Karpas-422 (cell line): ENCODE measurements at regions not wholly inside any gene's neighbourhood (a gene's known extent, or its start where the extent isn't known, plus 50 kb on each side); places are given as distances from the start of the nearest gene placed in this dataset.

Experiments used
- DNase-seq: peaks from one replicate; pipeline ENCODE4 v3.0.0-alpha.2; 2015
- H2AFZ ChIP-seq: fragments of 200-600 bp; sonication (generic); 2 replicates; pipeline ENCODE4 v1.6.1; 2014; ENCODE audit warnings: antibody characterized with exemption, low read length, mixed read lengths
- H3K27ac ChIP-seq: fragments of 200-600 bp; sonication (generic); 2 replicates; pipeline ENCODE4 v1.5.1; 2014; ENCODE audit warnings: mild to moderate bottlenecking, low read length, moderate library complexity
- H3K27me3 ChIP-seq: fragments of 200-600 bp; sonication (generic); 2 replicates; pipeline ENCODE4 v1.6.1; 2014; ENCODE audit warnings: low read length, mixed read lengths
- H3K36me3 ChIP-seq: fragments of 200-600 bp; sonication (generic); 2 replicates; pipeline ENCODE4 v1.6.1; 2014; ENCODE audit warnings: low read length, mixed read lengths; ENCODE audit not compliant: insufficient read depth
- H3K4me1 ChIP-seq: fragments of 200-600 bp; sonication (generic); 2 replicates; pipeline ENCODE4 v1.6.1; 2014; ENCODE audit warnings: mild to moderate bottlenecking, low read length, mixed read lengths
- H3K4me2 ChIP-seq: fragments of 200-600 bp; sonication (generic); 2 replicates; pipeline ENCODE4 v1.6.1; 2014; ENCODE audit warnings: low read length, low read depth, mild to moderate bottlenecking; ENCODE audit not compliant: poor library complexity, severe bottlenecking
- H3K4me3 ChIP-seq: fragments of 200-600 bp; sonication (generic); 2 replicates; pipeline ENCODE4 v1.5.1; 2014; ENCODE audit warnings: mild to moderate bottlenecking, antibody characterized with exemption, low read length, mixed read lengths
- H3K79me2 ChIP-seq: fragments of 200-600 bp; sonication (generic); 2 replicates; pipeline ENCODE4 v1.6.1; 2014; ENCODE audit warnings: mild to moderate bottlenecking, low read length, mixed read lengths
- H3K9ac ChIP-seq: fragments of 200-600 bp; sonication (generic); 2 replicates; pipeline ENCODE4 v1.6.0; 2014; ENCODE audit warnings: low read length
- H3K9me2 ChIP-seq: fragments of 200-600 bp; sonication (generic), shearing (Covaris generic); replicated peaks from 2 replicates; pipeline ENCODE4 v1.6.0; 2014; ENCODE audit warnings: mild to moderate bottlenecking, low read length, moderate library complexity; ENCODE audit not compliant: insufficient read depth
- H3K9me3 ChIP-seq: fragments of 300-700, 200-600 bp; sonication (generic); 2 replicates; pipeline ENCODE4 v1.6.1; 2014; ENCODE audit warnings: low read length, mixed read lengths
- H4K20me1 ChIP-seq: fragments of 200-600 bp; sonication (generic); 2 replicates; pipeline ENCODE4 v1.6.1; 2014; ENCODE audit warnings: mild to moderate bottlenecking, antibody characterized with exemption, low read length, low read depth; ENCODE audit not compliant: insufficient read depth

- no peaks in the 10 kb centered on the region for H3K27me3 ChIP-seq
- H3K9me3 ChIP-seq = no peaks in the 10 kb centered on the region
- DNase-seq = no peak
- no peaks in the 10 kb centered on the region for H3K9me2 ChIP-seq
- H4K20me1 ChIP-seq = no peaks in the 10 kb centered on the region
- no peaks in the 10 kb centered on the region for H3K79me2 ChIP-seq
- H3K4me3 ChIP-seq = no peak overlapping the region
- H3K27ac ChIP-seq = no peak overlapping the region
- no peak overlapping the region for H3K9ac ChIP-seq
- H2AFZ ChIP-seq = no peak overlapping the region
- no peak overlapping the region for H3K4me2 ChIP-seq
- H3K4me1 ChIP-seq = no peaks in the 10 kb centered on the region
- no peaks in the 10 kb centered on the region for H3K36me3 ChIP-seq
Measured at GRCh38 chr4:12902735-12903134, 581.4 kb downstream of the RAB28 start.

GRCh38 chr4:12897954-12898353, 586.2 kb downstream of the RAB28 start:
- no peaks in the 10 kb centered on the region for H3K9me2 ChIP-seq
- H3K36me3 ChIP-seq = no peaks in the 10 kb centered on the region
- H4K20me1 ChIP-seq = no peaks in the 10 kb centered on the region
- H3K27me3 ChIP-seq = no peaks in the 10 kb centered on the region
- no peaks in the 10 kb centered on the region for H3K9me3 ChIP-seq
- no peaks in the 10 kb centered on the region for H3K79me2 ChIP-seq
- no peak overlapping the region for H3K4me2 ChIP-seq
- no peak overlapping the region for H2AFZ ChIP-seq
- no peak overlapping the region for H3K9ac ChIP-seq
- no peak overlapping the region for H3K4me3 ChIP-seq
- no peak for DNase-seq
- H3K4me1 ChIP-seq = no peaks in the 10 kb centered on the region
- H3K27ac ChIP-seq = no peak overlapping the region

- Histone ChIP-seq H2AFZ (no peak overlapping the region), H3K4me1 (no peaks in the 10 kb centered on the region), H3K4me3 (no peak overlapping the region), H3K9me3 (no peaks in the 10 kb centered on the region), H3K27me3 (no peaks in the 10 kb centered on the region), H3K27ac (no peak overlapping the region), H3K36me3 (no peaks in the 10 kb centered on the region), H3K79me2 (no peaks in the 10 kb centered on the region), H3K9me2 (no peaks in the 10 kb centered on the region), H3K4me2 (no peak overlapping the region), H4K20me1 (no peaks in the 10 kb centered on the region), H3K9ac (no peak overlapping the region)
- DNase-seq = no peak
Measured at GRCh38 chr4:12894062-12894461, 590.1 kb downstream of the RAB28 start.

- H3K4me2 ChIP-seq = no peak overlapping the region
- H3K9ac ChIP-seq = no peak overlapping the region
Measured at GRCh38 chr4:12889054-12889453, 595.1 kb downstream of the RAB28 start.

GRCh38 chr4:12884846-12885796, 599.0 kb downstream of the RAB28 start:
- Histone ChIP-seq H3K27ac (no peak overlapping the region), H3K36me3 (no peaks in the 10 kb centered on the region), H2AFZ (no peak overlapping the region), H4K20me1 (no peaks in the 10 kb centered on the region), H3K27me3 (no peaks in the 10 kb centered on the region), H3K9ac (no peak overlapping the region), H3K9me3 (no peaks in the 10 kb centered on the region), H3K4me3 (no peak overlapping the region), H3K4me2 (no peak overlapping the region), H3K9me2 (no peaks in the 10 kb centered on the region), H3K4me1 (no peaks in the 10 kb centered on the region), H3K79me2 (no peaks in the 10 kb centered on the region)
- DNase-seq = no peak

More at GRCh38 chr4:12889054-12889453, 595.1 kb downstream of the RAB28 start:
- Histone ChIP-seq H3K27ac (no peak overlapping the region), H4K20me1 (no peaks in the 10 kb centered on the region), H3K79me2 (no peaks in the 10 kb centered on the region), H3K9me3 (no peaks in the 10 kb centered on the region), H2AFZ (no peak overlapping the region), H3K36me3 (no peaks in the 10 kb centered on the region), H3K4me1 (no peaks in the 10 kb centered on the region), H3K27me3 (no peaks in the 10 kb centered on the region), H3K4me3 (no peak overlapping the region), H3K9me2 (no peaks in the 10 kb centered on the region)
- no peak for DNase-seq

GRCh38 chr4:12881945-12882584, 602.1 kb downstream of the RAB28 start:
- DNase-seq = no peak
- H3K79me2 ChIP-seq = no peaks in the 10 kb centered on the region
- H4K20me1 ChIP-seq = no peaks in the 10 kb centered on the region
- no peaks in the 10 kb centered on the region for H3K36me3 ChIP-seq
- no peak overlapping the region for H3K9ac ChIP-seq
- no peak overlapping the region for H3K4me3 ChIP-seq
- no peaks in the 10 kb centered on the region for H3K9me3 ChIP-seq
- no peaks in the 10 kb centered on the region for H3K4me1 ChIP-seq
- H2AFZ ChIP-seq = no peak overlapping the region
- H3K27me3 ChIP-seq = no peaks in the 10 kb centered on the region
- H3K27ac ChIP-seq = no peak overlapping the region
- no peaks in the 10 kb centered on the region for H3K9me2 ChIP-seq
- H3K4me2 ChIP-seq = no peak overlapping the region

GRCh38 chr4:12880844-12881243, 603.3 kb downstream of the RAB28 start:
- Histone ChIP-seq H2AFZ (no peak overlapping the region), H3K4me3 (no peak overlapping the region), H3K36me3 (no peaks in the 10 kb centered on the region), H4K20me1 (no peaks in the 10 kb centered on the region), H3K9me2 (no peaks in the 10 kb centered on the region), H3K4me2 (no peak overlapping the region), H3K27me3 (no peaks in the 10 kb centered on the region), H3K9me3 (no peaks in the 10 kb centered on the region), H3K9ac (no peak overlapping the region), H3K79me2 (no peaks in the 10 kb centered on the region), H3K4me1 (no peaks in the 10 kb centered on the region), H3K27ac (no peak overlapping the region)
- no peak for DNase-seq

GRCh38 chr4:12879496-12879895, 604.6 kb downstream of the RAB28 start:
- Histone ChIP-seq H3K9me2 (no peaks in the 10 kb centered on the region), H4K20me1 (no peaks in the 10 kb centered on the region), H3K27me3 (no peaks in the 10 kb centered on the region), H3K27ac (no peak overlapping the region), H3K4me2 (no peak overlapping the region), H3K4me1 (no peaks in the 10 kb centered on the region), H3K4me3 (no peak overlapping the region), H3K79me2 (no peaks in the 10 kb centered on the region), H2AFZ (no peak overlapping the region), H3K9me3 (no peaks in the 10 kb centered on the region), H3K9ac (no peak overlapping the region), H3K36me3 (no peaks in the 10 kb centered on the region)
- DNase-seq = no peak
